ENCODE measurements at regions not wholly inside any gene's neighbourhood (a gene's known extent, or its start where the extent isn't known, plus 50 kb on each side); places are given as distances from the start of the nearest gene placed in this dataset.

DNA sequence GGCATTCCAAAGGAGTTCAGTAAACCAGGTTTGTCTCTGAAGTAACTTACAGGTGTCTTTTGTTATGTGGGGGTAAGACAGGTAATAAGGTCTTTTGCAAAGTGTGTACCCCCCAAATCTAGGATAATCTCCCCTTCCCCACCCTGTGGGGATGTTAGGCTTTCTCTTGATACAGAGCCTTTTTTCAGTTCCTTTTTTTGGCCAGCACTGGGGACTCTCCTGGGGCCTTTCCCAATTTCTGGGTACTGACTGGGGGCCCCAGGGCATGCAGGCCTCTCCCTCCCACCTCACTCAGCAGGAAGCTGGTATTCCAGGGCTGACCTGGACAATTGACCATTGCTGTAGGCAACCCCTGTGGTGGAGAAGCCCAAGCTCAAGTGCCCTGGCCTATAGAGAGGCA is 84.3 kb upstream of the IRX6 start:
- Histone ChIP-seq H3K27me3 (ENCODE audit: control insufficient read depth in 2 of 2, insufficient read depth in 2 of 2, low read length in 2 of 2) (no peaks in the 10 kb centered on the region), H2AFZ (ENCODE audit: low read depth, low read length) (no peak overlapping the region), H3K4me1 (ENCODE audit: control insufficient read depth, extremely low read depth, insufficient read depth, low read length) (no peaks in the 10 kb centered on the region), H4K20me1 (replicated peaks; ENCODE audit: control insufficient read depth, extremely low read depth, insufficient read depth, low read length) (no peaks in the 10 kb centered on the region), H3K9ac (replicated peaks; ENCODE audit: extremely low read depth, insufficient read depth, low read length) (no peak overlapping the region), H3K4me3 (replicated peaks in 1 of 3; ENCODE audit: insufficient read depth in 1 of 3, low read depth in 1 of 3, low read length in 3 of 3) (no peak overlapping the region), H3K27ac (ENCODE audit: insufficient read depth, low read depth, low read length) (no peak overlapping the region), H3K9me1 (replicated peaks; ENCODE audit: control insufficient read depth, extremely low read depth, insufficient read depth, low read length) (no peaks in the 10 kb centered on the region), H3K79me2 (ENCODE audit: control insufficient read depth, insufficient read depth, low read length) (no peaks in the 10 kb centered on the region), H3K9me3 (replicated peaks; ENCODE audit: control insufficient read depth, insufficient read depth, low read length) (no peaks in the 10 kb centered on the region), H3K4me2 (ENCODE audit: insufficient read depth, low read length) (no peak overlapping the region), H3K36me3 (ENCODE audit: control insufficient read depth in 2 of 2, extremely low read depth in 1 of 2, insufficient read depth in 2 of 2, low read length in 2 of 2) (no peaks in the 10 kb centered on the region)
- FAIRE-seq (no peak), DNase-seq (ENCODE audit: low read depth, low spot score) (no peak)
- intact Hi-C loops (cut with micrococcal nuclease) (no loop called here), dilution Hi-C loops (cut with MboI; ENCODE audit: extremely low pct_ligation_motif_present, low sequenced_read_pairs) (no loop called here)
- BruUV-seq (replicated peaks): no TSS peak
- CTCF ChIA-PET: no interaction called here
- POLR2A ChIA-PET: no interaction called here
- TF ChIP-seq, protein P1, sequence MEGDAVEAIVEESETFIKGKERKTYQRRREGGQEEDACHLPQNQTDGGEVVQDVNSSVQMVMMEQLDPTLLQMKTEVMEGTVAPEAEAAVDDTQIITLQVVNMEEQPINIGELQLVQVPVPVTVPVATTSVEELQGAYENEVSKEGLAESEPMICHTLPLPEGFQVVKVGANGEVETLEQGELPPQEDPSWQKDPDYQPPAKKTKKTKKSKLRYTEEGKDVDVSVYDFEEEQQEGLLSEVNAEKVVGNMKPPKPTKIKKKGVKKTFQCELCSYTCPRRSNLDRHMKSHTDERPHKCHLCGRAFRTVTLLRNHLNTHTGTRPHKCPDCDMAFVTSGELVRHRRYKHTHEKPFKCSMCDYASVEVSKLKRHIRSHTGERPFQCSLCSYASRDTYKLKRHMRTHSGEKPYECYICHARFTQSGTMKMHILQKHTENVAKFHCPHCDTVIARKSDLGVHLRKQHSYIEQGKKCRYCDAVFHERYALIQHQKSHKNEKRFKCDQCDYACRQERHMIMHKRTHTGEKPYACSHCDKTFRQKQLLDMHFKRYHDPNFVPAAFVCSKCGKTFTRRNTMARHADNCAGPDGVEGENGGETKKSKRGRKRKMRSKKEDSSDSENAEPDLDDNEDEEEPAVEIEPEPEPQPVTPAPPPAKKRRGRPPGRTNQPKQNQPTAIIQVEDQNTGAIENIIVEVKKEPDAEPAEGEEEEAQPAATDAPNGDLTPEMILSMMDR (IDR thresholded peaks at IDR 0.05; ENCODE audit: extremely low read depth in 1 of 2, insufficient read depth in 1 of 2, low read depth in 1 of 2, low read length in 2 of 2): no peak
- TF ChIP-seq POLR2AphosphoS5 (IDR thresholded peaks at IDR 0.05; ENCODE audit: insufficient read depth, low read depth, low read length) (no peak), EZH2 (IDR thresholded peaks at IDR 0.05; ENCODE audit: borderline replicate concordance, low read depth, low read length, severe bottlenecking) (no peak), FOS (IDR thresholded peaks at IDR 0.05; ENCODE audit: borderline replicate concordance, insufficient read depth, low read length) (no peak), MYC (IDR thresholded peaks at IDR 0.05; ENCODE audit: low read depth, low read length) (no peak), GATA2 (IDR thresholded peaks at IDR 0.05; ENCODE audit: insufficient read depth, insufficient read length, low read depth, low read length) (no peak), POLR2A (IDR thresholded peaks at IDR 0.05; ENCODE audit: low read depth, low read length) (no peak)

DNA sequence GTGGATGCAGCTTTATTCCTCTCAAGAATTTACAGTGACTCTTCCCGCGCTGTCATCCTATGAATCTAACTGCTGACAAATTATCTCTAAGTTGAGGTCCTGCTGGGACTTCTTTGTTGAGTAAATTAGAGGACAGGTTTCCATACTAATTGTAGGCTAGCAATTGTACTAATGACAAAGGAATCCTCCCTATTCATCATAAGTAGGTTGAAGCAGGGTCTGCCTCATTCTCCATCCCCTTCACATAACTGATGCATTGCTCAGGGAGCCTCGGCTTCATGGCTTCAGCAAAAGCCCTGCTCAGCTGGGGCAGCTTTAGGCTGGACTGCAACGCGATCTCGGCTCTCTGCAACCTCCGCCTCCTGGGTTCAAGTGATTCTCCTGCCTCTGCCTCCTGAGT is 83.1 kb upstream of the IRX6 start:
- Histone ChIP-seq H3K9me3 (replicated peaks; ENCODE audit: control insufficient read depth, insufficient read depth, low read length) (no peaks in the 10 kb centered on the region), H3K27ac (ENCODE audit: insufficient read depth, low read depth, low read length) (no peak overlapping the region), H3K27me3 (ENCODE audit: control insufficient read depth in 2 of 2, insufficient read depth in 2 of 2, low read length in 2 of 2) (no peaks in the 10 kb centered on the region), H3K36me3 (ENCODE audit: control insufficient read depth in 2 of 2, extremely low read depth in 1 of 2, insufficient read depth in 2 of 2, low read length in 2 of 2) (no peaks in the 10 kb centered on the region), H2AFZ (ENCODE audit: low read depth, low read length) (no peak overlapping the region), H3K4me2 (ENCODE audit: insufficient read depth, low read length) (no peak overlapping the region), H3K9me1 (replicated peaks; ENCODE audit: control insufficient read depth, extremely low read depth, insufficient read depth, low read length) (no peaks in the 10 kb centered on the region), H4K20me1 (replicated peaks; ENCODE audit: control insufficient read depth, extremely low read depth, insufficient read depth, low read length) (no peaks in the 10 kb centered on the region), H3K79me2 (ENCODE audit: control insufficient read depth, insufficient read depth, low read length) (no peaks in the 10 kb centered on the region), H3K9ac (replicated peaks; ENCODE audit: extremely low read depth, insufficient read depth, low read length) (no peak overlapping the region), H3K4me1 (ENCODE audit: control insufficient read depth, extremely low read depth, insufficient read depth, low read length) (no peaks in the 10 kb centered on the region), H3K4me3 (replicated peaks in 1 of 3; ENCODE audit: insufficient read depth in 1 of 3, low read depth in 1 of 3, low read length in 3 of 3) (no peak overlapping the region)
- FAIRE-seq: no peak
- no TSS peak for BruUV-seq (replicated peaks)
- DNase-seq (ENCODE audit: low read depth, low spot score): no peak
- ChIA-PET CTCF (no interaction called here), POLR2A (no interaction called here)
- dilution Hi-C loops (cut with MboI; ENCODE audit: extremely low pct_ligation_motif_present, low sequenced_read_pairs): no loop called here
- TF ChIP-seq, protein P2, sequence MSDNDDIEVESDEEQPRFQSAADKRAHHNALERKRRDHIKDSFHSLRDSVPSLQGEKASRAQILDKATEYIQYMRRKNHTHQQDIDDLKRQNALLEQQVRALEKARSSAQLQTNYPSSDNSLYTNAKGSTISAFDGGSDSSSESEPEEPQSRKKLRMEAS (IDR thresholded peaks at IDR 0.05; ENCODE audit: insufficient read depth, insufficient read length): no peak
- intact Hi-C loops (cut with micrococcal nuclease): no loop called here

Measured in endothelial cell of umbilical vein (primary cell).